Neuronal stem cell (in vitro differentiated cells): ENCODE measurements at regions not wholly inside any gene's neighbourhood (a gene's known extent, or its start where the extent isn't known, plus 50 kb on each side); places are given as distances from the start of the nearest gene placed in this dataset.
A peak's percentile ranks its signal among the peaks of the same experiment; 100 is the strongest.

Source experiments
- DNase-seq: peaks from one replicate; pipeline ENCODE4 v3.0.0-alpha.2; 2013; ENCODE audit warnings: low spot score
- H2AFZ ChIP-seq: one replicate; pipeline ENCODE4 v1.6.1; 2013; ENCODE audit warnings: mild to moderate bottlenecking, low read length, inconsistent platforms
- H2AK5ac ChIP-seq: 2 replicates; pipeline ENCODE4 v1.6.1; 2013; ENCODE audit warnings: low read depth, mild to moderate bottlenecking, inconsistent platforms, low read length, moderate library complexity, mixed read lengths
- H2BK120ac ChIP-seq: 2 replicates; pipeline ENCODE4 v1.6.1; 2013; ENCODE audit warnings: low read depth, mild to moderate bottlenecking, inconsistent platforms, low read length, moderate library complexity, mixed read lengths
- H2BK12ac ChIP-seq: one replicate; pipeline ENCODE4 v1.6.1; 2013; ENCODE audit warnings: low read length, inconsistent platforms
- H2BK15ac ChIP-seq: 2 replicates; pipeline ENCODE4 v1.6.1; 2013; ENCODE audit warnings: mild to moderate bottlenecking, low read length, inconsistent platforms, mixed read lengths
- H2BK5ac ChIP-seq: one replicate; pipeline ENCODE4 v1.6.1; 2013; ENCODE audit warnings: inconsistent platforms, mild to moderate bottlenecking, low read length, moderate library complexity
- H3K14ac ChIP-seq: one replicate; pipeline ENCODE4 v1.6.1; 2013; ENCODE audit warnings: low read length, inconsistent platforms
- H3K18ac ChIP-seq: 2 replicates; pipeline ENCODE4 v1.6.1; 2013; ENCODE audit warnings: low read length, inconsistent platforms
- H3K23ac ChIP-seq: 2 replicates; pipeline ENCODE4 v1.6.1; 2013; ENCODE audit warnings: low read depth, mild to moderate bottlenecking, mixed read lengths, low read length, inconsistent platforms; ENCODE audit not compliant: poor library complexity
- H3K27ac ChIP-seq: replicated peaks from 3 replicates; pipeline ENCODE4 v1.5.1; 2013; ENCODE audit warnings: low read length, inconsistent platforms
- H3K27me3 ChIP-seq, 3 experiments: 2 replicates each; pipeline ENCODE4 v1.6.1; 2013; ENCODE audit warnings: low read length in 3 of 3, mild to moderate bottlenecking in 2 of 3, inconsistent platforms in 1 of 3, low read depth in 1 of 3, mixed read lengths in 1 of 3, moderate library complexity in 1 of 3; ENCODE audit not compliant: control insufficient read depth in 3 of 3, insufficient read depth in 3 of 3
- H3K36me3 ChIP-seq, 2 donors: replicated peaks in 1 of 2; 2 replicates each; pipeline ENCODE4 v1.6.1; 2013; ENCODE audit warnings: low read length in 2 of 2; ENCODE audit not compliant: control insufficient read depth in 2 of 2, insufficient read depth in 2 of 2
- H3K4ac ChIP-seq: 2 replicates; pipeline ENCODE4 v1.6.1; 2013; ENCODE audit warnings: inconsistent platforms, mild to moderate bottlenecking, low read length, moderate library complexity
- H3K4me1 ChIP-seq, 2 donors: 1 replicate in 1 of 2; 2 replicates in 1 of 2; pipeline ENCODE4 v1.6.1; 2013; ENCODE audit warnings: low read length in 2 of 2, low read depth in 1 of 2; ENCODE audit not compliant: control insufficient read depth in 2 of 2, insufficient read depth in 1 of 2
- H3K4me2 ChIP-seq: one replicate; pipeline ENCODE4 v1.6.1; 2013; ENCODE audit warnings: mild to moderate bottlenecking, low read length, inconsistent platforms; ENCODE audit not compliant: insufficient read depth, poor library complexity, severe bottlenecking
- H3K4me3 ChIP-seq, 2 donors: 2 replicates each; pipeline ENCODE4 v1.5.1; 2013; ENCODE audit warnings: low read length in 2 of 2, mild to moderate bottlenecking in 2 of 2, inconsistent platforms in 1 of 2, moderate library complexity in 1 of 2
- H3K79me1 ChIP-seq: one replicate; pipeline ENCODE4 v1.6.1; 2013; ENCODE audit warnings: low read depth, mild to moderate bottlenecking, inconsistent platforms, low read length, moderate library complexity
- H3K9ac ChIP-seq: one replicate; pipeline ENCODE4 v1.6.1; 2013; ENCODE audit warnings: mild to moderate bottlenecking, low read depth, low read length, inconsistent platforms; ENCODE audit not compliant: poor library complexity
- H3K9me3 ChIP-seq, 2 donors: replicated peaks in 1 of 2; 2 replicates each; pipeline versions ENCODE3 to v1.6.1; 2013; ENCODE audit warnings: low read length in 2 of 2, mild to moderate bottlenecking in 2 of 2, inconsistent platforms in 1 of 2, low read depth in 1 of 2, mixed read lengths in 1 of 2, moderate library complexity in 1 of 2; ENCODE audit not compliant: control insufficient read depth in 2 of 2, insufficient read depth in 1 of 2
- H4K8ac ChIP-seq: one replicate; pipeline ENCODE4 v1.6.1; 2013; ENCODE audit warnings: low read depth, mild to moderate bottlenecking, inconsistent platforms, low read length, moderate library complexity
- H4K91ac ChIP-seq: one replicate; pipeline ENCODE4 v1.6.1; 2013; ENCODE audit warnings: low read length, low read depth, mild to moderate bottlenecking, inconsistent platforms; ENCODE audit not compliant: poor library complexity
- WGBS, 2 donors: extraction: QIAGEN DNeasy Blood & Tissue Kit; methylation state at CpG; one replicate each; pipeline ENCODE4 v1.1.7; 2013; ENCODE audit warnings: missing lambda C conversion rate in 2 of 2, mixed read lengths in 1 of 2; ENCODE audit not compliant: insufficient read length in 2 of 2, insufficient replicate concordance in 1 of 2; ENCODE audit errors: extremely low coverage in 2 of 2; 5-methylcytosine and 5-hydroxymethylcytosine counted together

GRCh38 chr5:82910905-82911304 is 166.3 kb downstream of the TMEM167A start:
- Histone ChIP-seq H3K27me3 (no peaks in the 10 kb centered on the region), H2BK15ac (no peak overlapping the region), H4K8ac (no peak overlapping the region), H3K9ac (no peak overlapping the region), H3K9me3 (peaks cover 0 to 6% of the 10 kb centered on the region in 2 donors), H3K18ac (no peak overlapping the region), H3K4me1 (peaks cover 0 to 1% of the 10 kb centered on the region in 2 donors), H4K91ac (no peak overlapping the region), H2AFZ (no peak overlapping the region), H3K36me3 (peaks cover 0 to 2% of the 10 kb centered on the region in 2 donors), H3K4me2 (no peak overlapping the region), H3K27ac (no peak overlapping the region), H2BK5ac (no peak overlapping the region), H3K4ac (no peak overlapping the region), H3K79me1 (no peaks in the 10 kb centered on the region), H2BK12ac (no peak overlapping the region), H2AK5ac (no peak overlapping the region), H3K14ac (no peak overlapping the region), H3K23ac (no peak overlapping the region), H2BK120ac (no peak overlapping the region), H3K4me3 (no peak overlapping the region)
- no peak for DNase-seq

- no peak overlapping the region for H2AK5ac ChIP-seq
- no peaks in the 10 kb centered on the region for H3K79me1 ChIP-seq
- peaks cover 0 to 2% of the 10 kb centered on the region in 2 donors for H3K36me3 ChIP-seq
- no peak overlapping the region for H3K14ac ChIP-seq
- no peak overlapping the region for H3K27ac ChIP-seq
- H3K4me2 ChIP-seq, result no peak overlapping the region
- no peak overlapping the region for H3K18ac ChIP-seq
- H2BK120ac ChIP-seq, result no peak overlapping the region
- no peak overlapping the region for H2AFZ ChIP-seq
- H3K9me3 ChIP-seq, result peaks cover 0 to 2% of the 10 kb centered on the region in 2 donors
- H4K8ac ChIP-seq, result no peak overlapping the region
- H3K23ac ChIP-seq, result no peak overlapping the region
- no peak overlapping the region for H2BK5ac ChIP-seq
- H3K4ac ChIP-seq, result no peak overlapping the region
- WGBS, 2 donors, result no CpG with 5 or more reads among the region's 2 CpGs
- H3K27me3 ChIP-seq, result no peaks in the 10 kb centered on the region
- no peak for DNase-seq
- no peak overlapping the region for H3K9ac ChIP-seq
- H3K4me1 ChIP-seq, result peaks cover 0 to 2% of the 10 kb centered on the region in 2 donors
- no peak overlapping the region for H2BK15ac ChIP-seq
- no peak overlapping the region for H2BK12ac ChIP-seq
- H4K91ac ChIP-seq, result no peak overlapping the region
- no peak overlapping the region for H3K4me3 ChIP-seq
Measured at GRCh38 chr5:82910491-82910890, 166.7 kb downstream of the TMEM167A start.

- Histone ChIP-seq H3K4me1 (peaks cover 0 to 2% of the 10 kb centered on the region in 2 donors), H3K4me3 (no peak overlapping the region), H3K27ac (no peak overlapping the region), H2BK5ac (no peak overlapping the region), H3K9me3 (no peaks in the 10 kb centered on the region), H3K9ac (no peak overlapping the region), H3K79me1 (no peaks in the 10 kb centered on the region), H2AK5ac (no peak overlapping the region), H2BK12ac (no peak overlapping the region), H3K27me3 (no peaks in the 10 kb centered on the region), H4K91ac (no peak overlapping the region), H3K36me3 (peaks cover 0 to 2% of the 10 kb centered on the region in 2 donors), H2BK15ac (no peak overlapping the region), H3K23ac (no peak overlapping the region), H3K18ac (no peak overlapping the region), H3K14ac (no peak overlapping the region), H3K4me2 (no peak overlapping the region), H2BK120ac (no peak overlapping the region), H2AFZ (peak overlapping the region; percentile 21), H3K4ac (no peak overlapping the region), H4K8ac (no peak overlapping the region)
- no peak for DNase-seq
- WGBS, 2 donors, result no CpG with 5 or more reads among the region's 7 CpGs
Measured at GRCh38 chr5:82909771-82910170, 167.4 kb downstream of the TMEM167A start.

- Histone ChIP-seq H3K79me1 (no peaks in the 10 kb centered on the region), H3K36me3 (no peaks in the 10 kb centered on the region), H2BK15ac (no peak overlapping the region), H3K27me3 (no peaks in the 10 kb centered on the region), H3K27ac (no peak overlapping the region), H2BK5ac (no peak overlapping the region), H3K14ac (no peak overlapping the region), H2BK12ac (no peak overlapping the region), H3K9ac (no peak overlapping the region), H2AFZ (peak overlapping the region; percentile 76), H4K91ac (no peak overlapping the region), H3K23ac (no peak overlapping the region), H3K4me1 (peaks cover 0 to 2% of the 10 kb centered on the region in 2 donors), H3K4me3 (no peak overlapping the region), H4K8ac (no peak overlapping the region), H3K9me3 (peaks cover 2 to 14% of the 10 kb centered on the region in 2 donors), H2BK120ac (no peak overlapping the region), H2AK5ac (no peak overlapping the region), H3K4ac (no peak overlapping the region), H3K18ac (no peak overlapping the region), H3K4me2 (no peak overlapping the region)
- DNase-seq, result no peak
- WGBS, 2 donors, result no CpG with 5 or more reads among the region's 2 CpGs
Measured at GRCh38 chr5:82905986-82906385, 171.2 kb downstream of the TMEM167A start.
